HS-27A (cell line): ENCODE measurements at regions not wholly inside any gene's neighbourhood (a gene's known extent, or its start where the extent isn't known, plus 50 kb on each side); places are given as distances from the start of the nearest gene placed in this dataset.

Experiments used
- DNase-seq: peaks from one replicate; pipeline ENCODE4 v3.0.0-alpha.2; 2012; ENCODE audit warnings: low read depth, missing footprints

GRCh38 chr14:96143906-96144305 lies 60.7 kb upstream of the BDKRB2 start:
- no peak for DNase-seq

GRCh38 chr14:96145116-96145864 lies 59.3 kb upstream of the BDKRB2 start:
- DNase-seq: peak; percentile 29

- DNase-seq: no peak
Measured at GRCh38 chr14:96146131-96146771, 58.4 kb upstream of the BDKRB2 start.

GRCh38 chr14:96148631-96149030 lies 56.0 kb upstream of the BDKRB2 start:
- DNase-seq: no peak

- DNase-seq: no peak
Measured at GRCh38 chr14:96149131-96149530, 55.5 kb upstream of the BDKRB2 start.

- DNase-seq: no peak
Measured at GRCh38 chr14:96150214-96150613, 54.4 kb upstream of the BDKRB2 start.

GRCh38 chr14:96151242-96151641 lies 53.4 kb upstream of the BDKRB2 start:
- DNase-seq: no peak

- DNase-seq: no peak
Measured at GRCh38 chr14:96153003-96153402, 51.6 kb upstream of the BDKRB2 start.
